GM12878 (cell line): ENCODE measurements at regions not wholly inside any gene's neighbourhood (a gene's known extent, or its start where the extent isn't known, plus 50 kb on each side); places are given as distances from the start of the nearest gene placed in this dataset.

Experiments
- ATAC-seq: fragments of 200-7000 bp; cut with Tn5 transposase; 3 replicates; pipeline ENCODE4 v1.9.1; 2020; ENCODE audit warnings: mild to moderate bottlenecking, moderate library complexity
- BruUV-seq: library from RNA; stranded (reverse); fragments of 400-500 nt; replicated peaks from 2 replicates; lab custom pipeline; 2021; lab: Mats Ljungman, UMichigan
- CTCF ChIA-PET: fragments of 300-600 bp; sonication (Branson Sonifier 250); formaldehyde crosslinking; extraction: SDS; loops from one replicate; lab custom pipeline; 2021; ENCODE audit warnings: inconsistent platforms; lab: Yijun Ruan, JAX
- POLR2A ChIA-PET: fragments of 350-600 bp; formaldehyde crosslinking; extraction: SDS; loops from one replicate; lab custom pipeline; 2021; ENCODE audit warnings: inconsistent platforms; lab: Charles Lee
- RAD21 ChIA-PET: fragments of 300-600 bp; sonication (Branson Sonifier 250); formaldehyde crosslinking; loops from one replicate; lab custom pipeline; 2023; ENCODE audit warnings: antibody characterized with exemption; ENCODE audit not compliant: unreplicated experiment; lab: Charles Lee
- SMC1A ChIA-PET: fragments of 300-600 bp; sonication (Branson Sonifier 250); formaldehyde crosslinking; loops from one replicate; lab custom pipeline; 2023; ENCODE audit not compliant: unreplicated experiment, uncharacterized antibody; lab: Charles Lee
- DNase-seq: peaks from one replicate; pipeline ENCODE4 v3.0.0-alpha.2; 2011; ENCODE audit warnings: low read depth, low spot score
- FAIRE-seq: peaks from 3 replicates; lab custom pipeline; 2011; peaks lifted over from hg19 to GRCh38; lab: Jason Lieb, UNC
- H2AFZ ChIP-seq: 2 replicates; pipeline ENCODE4 v1.6.0; 2011; ENCODE audit warnings: low read depth, low read length, control low read depth; ENCODE audit not compliant: control insufficient read depth
- H3K27ac ChIP-seq: 2 replicates; pipeline ENCODE4 v1.5.1; 2011; ENCODE audit warnings: control low read depth; ENCODE audit not compliant: control insufficient read depth, insufficient read depth
- H3K27me3 ChIP-seq, 2 experiments: replicated peaks in 1 of 2; 2 replicates each; pipeline versions ENCODE4 v1.6.0 to v1.6.1; 2011; ENCODE audit warnings: low read length in 1 of 2; ENCODE audit not compliant: control insufficient read depth in 2 of 2, insufficient read depth in 2 of 2
- H3K36me3 ChIP-seq, 2 experiments: 2 replicates each; pipeline ENCODE4 v1.5.1; 2011; ENCODE audit warnings: low read length in 1 of 2; ENCODE audit not compliant: control insufficient read depth in 2 of 2, insufficient read depth in 2 of 2
- H3K4me1 ChIP-seq: 2 replicates; pipeline ENCODE4 v1.6.1; 2011; ENCODE audit warnings: mild to moderate bottlenecking, low read length, moderate library complexity, mixed read lengths; ENCODE audit not compliant: control insufficient read depth, insufficient read depth
- H3K4me2 ChIP-seq: 2 replicates; pipeline ENCODE4 v1.6.0; 2011; ENCODE audit warnings: control low read depth; ENCODE audit not compliant: control insufficient read depth, insufficient read depth
- H3K4me3 ChIP-seq: fragments of 200-600 bp; sonication (generic); 2 replicates; pipeline ENCODE4 v1.5.1; 2016
- H3K79me2 ChIP-seq: 2 replicates; pipeline ENCODE4 v1.6.0; 2011; ENCODE audit warnings: low read length; ENCODE audit not compliant: control insufficient read depth, insufficient read depth
- H3K9ac ChIP-seq: 2 replicates; pipeline ENCODE4 v1.8.0; 2011; ENCODE audit warnings: low read length, control low read depth, mixed read lengths; ENCODE audit not compliant: control insufficient read depth, insufficient read depth
- H3K9me3 ChIP-seq: replicated peaks from 3 replicates; pipeline ENCODE4 v1.5.1; 2011; ENCODE audit warnings: mild to moderate bottlenecking, low read length; ENCODE audit not compliant: control insufficient read depth, insufficient read depth
- H4K20me1 ChIP-seq: 2 replicates; pipeline ENCODE4 v1.6.0; 2011; ENCODE audit not compliant: control insufficient read depth, insufficient read depth
- CREM ChIP-seq: IDR thresholded peaks from 2 replicates; pipeline ENCODE4 v1.6.1; 2014; ENCODE audit warnings: antibody characterized with exemption, low read depth
- CUX1 ChIP-seq: IDR thresholded peaks from 2 replicates; pipeline ENCODE4 v1.6.1; 2012; ENCODE audit warnings: improper control_type of control experiment, low read depth, low read length; ENCODE audit not compliant: insufficient replicate concordance
- ESRRA ChIP-seq: IDR thresholded peaks from 2 replicates; pipeline ENCODE4 v1.6.1; 2012; ENCODE audit warnings: mild to moderate bottlenecking, low read length, improper control_type of control experiment
- ETV6 ChIP-seq, 2 experiments: fragments of 450-650 bp in 1 of 2; IDR thresholded peaks in 1 of 2; conservative IDR thresholded peaks in 1 of 2; 2 replicates each; pipeline ENCODE4 v1.6.1; 2014; ENCODE audit warnings: antibody characterized with exemption in 1 of 2, borderline replicate concordance in 1 of 2, low read depth in 1 of 2, mild to moderate bottlenecking in 1 of 2, moderate library complexity in 1 of 2
- HCFC1 ChIP-seq: fragments of 150-350 bp; IDR thresholded peaks from 2 replicates; pipeline ENCODE4 v1.6.1; 2014; ENCODE audit warnings: low read length
- NFIC ChIP-seq: IDR thresholded peaks from 2 replicates; pipeline ENCODE4 v1.6.1; 2012; ENCODE audit warnings: low read depth, mild to moderate bottlenecking, inconsistent platforms, low read length, moderate library complexity
- NFYA ChIP-seq: IDR thresholded peaks from 2 replicates; pipeline ENCODE4 v1.6.1; 2011; ENCODE audit warnings: low read depth, mild to moderate bottlenecking, low read length, improper control_type of control experiment, borderline replicate concordance
- POLR2AphosphoS2 ChIP-seq: IDR thresholded peaks from 2 replicates; pipeline ENCODE4 v1.6.1; 2011; ENCODE audit warnings: low read depth, mild to moderate bottlenecking, low read length, improper control_type of control experiment, moderate library complexity
- SMAD1 ChIP-seq: fragments of 450-650 bp; IDR thresholded peaks from 2 replicates; pipeline ENCODE4 v1.6.1; 2018; ENCODE audit warnings: mild to moderate bottlenecking, low read depth; ENCODE audit not compliant: partially characterized antibody
- ZSCAN29 ChIP-seq: fragments of 450-650 bp; IDR thresholded peaks from 2 replicates; pipeline ENCODE4 v1.6.1; 2017; ENCODE audit warnings: mild to moderate bottlenecking, moderate library complexity
- whole genome bisulfite sequencing: methylation state at CpG from one replicate; pipeline ENCODE4 v1.1.6; 2016; ENCODE audit warnings: low lambda C conversion rate; ENCODE audit not compliant: insufficient replicate concordance, insufficient coverage; ENCODE audit errors: missing lambda C conversion rate; 5-methylcytosine and 5-hydroxymethylcytosine counted together
- in situ Hi-C: fragments of 300-500 bp; cut with MboI; formaldehyde crosslinking; loops from 9 replicates; pipeline ENCODE4 v1.14.3; 2018; ENCODE audit warnings: mixed read lengths
- intact Hi-C: fragments of 100-400 bp; cut with micrococcal nuclease; formaldehyde crosslinking; loops from one replicate; pipeline ENCODE4 v1.14.2; 2022; ENCODE audit not compliant: unreplicated experiment

GRCh38 chr20:60310560-60311349 lies 352.5 kb downstream of the CDH26 start:
- in situ Hi-C loops, result no loop called here

More at GRCh38 chr20:60310560-60311349, 352.5 kb downstream of the CDH26 start:
- no peaks in the 10 kb centered on the region for H3K27me3 ChIP-seq
- H3K4me2 ChIP-seq, result no peak overlapping the region
- DNase-seq (no peak), ATAC-seq (no peak), FAIRE-seq (no peak)
- H3K9ac ChIP-seq, result no peak overlapping the region
- WGBS, result 58% methylated on average over 13 of the region's 13 CpGs
- no peak overlapping the region for H2AFZ ChIP-seq
- ChIA-PET SMC1A (interaction anchor here (1.3 kb wide), 1 partner anchor 9 kb away, joined by 3 read pairs; no protein-coding TSS in a partner anchor), CTCF (no interaction called here), RAD21 (no interaction called here), POLR2A (no interaction called here)
- no peak overlapping the region for H3K27ac ChIP-seq
- no peak for TF ChIP-seq HCFC1
- TF ChIP-seq ZSCAN29, result no peak
- TF ChIP-seq CUX1, result no peak
- TF ChIP-seq SMAD1, result no peak
- no peak for TF ChIP-seq NFYA
- no peak for TF ChIP-seq NFIC
- no peak for TF ChIP-seq POLR2AphosphoS2
- TF ChIP-seq ETV6 (conservative IDR thresholded peaks at IDR 0.05 in 1 of 2, IDR thresholded peaks at IDR 0.05 in 1 of 2; ENCODE audit: borderline replicate concordance in 1 of 2, low read depth in 1 of 2), result no peak
- TF ChIP-seq CREM, result no peak
- TF ChIP-seq ESRRA, result no peak
- no peaks in the 10 kb centered on the region for H3K79me2 ChIP-seq
- H3K36me3 ChIP-seq, result no peaks in the 10 kb centered on the region
- no TSS peak for BruUV-seq
- no peaks in the 10 kb centered on the region for H3K9me3 ChIP-seq
- intact Hi-C loops, result no loop called here
- H3K4me1 ChIP-seq, result no peaks in the 10 kb centered on the region
- no peak overlapping the region for H3K4me3 ChIP-seq
- no peaks in the 10 kb centered on the region for H4K20me1 ChIP-seq
